Astrocyte (in vitro differentiated cells and primary cell): ENCODE measurements at regions not wholly inside any gene's neighbourhood (a gene's known extent, or its start where the extent isn't known, plus 50 kb on each side); places are given as distances from the start of the nearest gene placed in this dataset.
A peak's percentile ranks its signal among the peaks of the same experiment; 100 is the strongest.

Source experiments
- DNase-seq: peaks from one replicate; pipeline ENCODE4 v3.0.0-alpha.2; 2010; ENCODE audit warnings: low read depth
- FAIRE-seq: peaks from 2 replicates; lab custom pipeline; 2011; peaks lifted over from hg19 to GRCh38; lab: Jason Lieb, UNC
- H2AFZ ChIP-seq: 2 replicates; pipeline ENCODE4 v1.6.0; 2012; ENCODE audit warnings: low read depth, low read length, inconsistent platforms
- H3K27ac ChIP-seq: 2 replicates; pipeline ENCODE4 v1.5.1; 2011; ENCODE audit warnings: low read depth, low read length, inconsistent platforms
- H3K27me3 ChIP-seq: 2 replicates; pipeline ENCODE4 v1.6.0; 2011; ENCODE audit warnings: low read length, inconsistent platforms; ENCODE audit not compliant: insufficient read depth
- H3K36me3 ChIP-seq: 2 replicates; pipeline ENCODE4 v1.5.1; 2011; ENCODE audit warnings: low read length, inconsistent platforms; ENCODE audit not compliant: insufficient read depth
- H3K4me1 ChIP-seq: 2 replicates; pipeline ENCODE4 v1.5.1; 2011; ENCODE audit warnings: low read length, inconsistent platforms; ENCODE audit not compliant: insufficient read depth
- H3K4me2 ChIP-seq: 2 replicates; pipeline ENCODE4 v1.6.0; 2012; ENCODE audit warnings: low read length, inconsistent platforms
- H3K4me3 ChIP-seq: 2 replicates; pipeline ENCODE4 v1.5.1; 2011; ENCODE audit warnings: low read depth, mild to moderate bottlenecking, low read length, inconsistent platforms; ENCODE audit not compliant: insufficient read depth
- H3K79me2 ChIP-seq: 2 replicates; pipeline ENCODE4 v1.6.0; 2012; ENCODE audit warnings: mild to moderate bottlenecking, low read length, inconsistent platforms; ENCODE audit not compliant: insufficient read depth
- H3K9ac ChIP-seq: 2 replicates; pipeline ENCODE4 v1.6.0; 2012; ENCODE audit warnings: mild to moderate bottlenecking, low read length, inconsistent platforms
- H3K9me3 ChIP-seq: 2 replicates; pipeline ENCODE4 v1.5.1; 2012; ENCODE audit warnings: low read depth, mild to moderate bottlenecking, low read length, inconsistent platforms; ENCODE audit not compliant: insufficient read depth
- H4K20me1 ChIP-seq: 2 replicates; pipeline ENCODE4 v1.6.0; 2012; ENCODE audit warnings: low read length, inconsistent platforms; ENCODE audit not compliant: insufficient read depth
- H3K27ac Mint-ChIP-seq: one replicate; pipeline ENCODE4 v1.8.0; 2021; ENCODE audit warnings: mild to moderate bottlenecking, mixed read lengths; ENCODE audit not compliant: unreplicated experiment
- H3K27me3 Mint-ChIP-seq: one replicate; pipeline ENCODE4 v1.8.0; 2021; ENCODE audit warnings: low read depth, mixed read lengths; ENCODE audit not compliant: unreplicated experiment
- H3K36me3 Mint-ChIP-seq: one replicate; pipeline ENCODE4 v1.8.0; 2021; ENCODE audit warnings: low read depth, mixed read lengths; ENCODE audit not compliant: unreplicated experiment
- H3K4me1 Mint-ChIP-seq: one replicate; pipeline ENCODE4 v1.8.0; 2021; ENCODE audit warnings: low read depth, mixed read lengths; ENCODE audit not compliant: unreplicated experiment
- H3K4me3 Mint-ChIP-seq: one replicate; pipeline ENCODE4 v1.8.0; 2021; ENCODE audit warnings: mild to moderate bottlenecking, moderate library complexity, mixed read lengths; ENCODE audit not compliant: unreplicated experiment
- H3K9me3 Mint-ChIP-seq: one replicate; pipeline ENCODE4 v1.8.0; 2021; ENCODE audit warnings: mild to moderate bottlenecking, mixed read lengths; ENCODE audit not compliant: unreplicated experiment
- CTCF ChIP-seq: IDR thresholded peaks from 2 replicates; pipeline ENCODE4 v1.5.1; 2011; ENCODE audit warnings: low read depth, mild to moderate bottlenecking, inconsistent platforms, low read length, moderate library complexity; ENCODE audit not compliant: insufficient read depth
- EZH2 ChIP-seq: IDR thresholded peaks from 2 replicates; pipeline ENCODE4 v1.6.1; 2012; ENCODE audit warnings: mild to moderate bottlenecking, low read length, inconsistent platforms; ENCODE audit not compliant: insufficient read depth

GRCh38 chr2:7744827-7745226, 827.6 kb downstream of the RNF144A start:
- H4K20me1 ChIP-seq, result no peaks in the 10 kb centered on the region
- no peak overlapping the region for H3K27ac Mint-ChIP-seq
- no peaks in the 10 kb centered on the region for H3K27me3 Mint-ChIP-seq
- H3K4me1 ChIP-seq, result no peaks in the 10 kb centered on the region
- no peak overlapping the region for H3K9ac ChIP-seq
- H3K4me3 Mint-ChIP-seq, result no peak overlapping the region
- DNase-seq, result peak; percentile 3
- no peak overlapping the region for H3K4me2 ChIP-seq
- H3K4me1 Mint-ChIP-seq, result no peaks in the 10 kb centered on the region
- H3K9me3 Mint-ChIP-seq, result peaks cover 4% of the 10 kb centered on the region
- H3K27ac ChIP-seq, result no peak overlapping the region
- H3K9me3 ChIP-seq, result no peaks in the 10 kb centered on the region
- TF ChIP-seq CTCF, result no peak
- no peaks in the 10 kb centered on the region for H3K36me3 ChIP-seq
- H3K36me3 Mint-ChIP-seq, result no peaks in the 10 kb centered on the region
- no peaks in the 10 kb centered on the region for H3K27me3 ChIP-seq
- no peak overlapping the region for H2AFZ ChIP-seq
- H3K4me3 ChIP-seq, result no peak overlapping the region
- H3K79me2 ChIP-seq, result no peaks in the 10 kb centered on the region
- FAIRE-seq, result no peak

- FAIRE-seq (no peak), DNase-seq (no peak)
- no peak for TF ChIP-seq EZH2
- TF ChIP-seq CTCF, result no peak
- H3K4me3 Mint-ChIP-seq, result no peak overlapping the region
- H3K27me3 Mint-ChIP-seq, result no peaks in the 10 kb centered on the region
- Histone ChIP-seq H4K20me1 (no peaks in the 10 kb centered on the region), H3K4me2 (no peak overlapping the region), H3K9me3 (no peaks in the 10 kb centered on the region), H3K27ac (no peak overlapping the region), H2AFZ (no peak overlapping the region), H3K27me3 (no peaks in the 10 kb centered on the region), H3K9ac (no peak overlapping the region), H3K79me2 (no peaks in the 10 kb centered on the region), H3K36me3 (no peaks in the 10 kb centered on the region), H3K4me1 (no peaks in the 10 kb centered on the region), H3K4me3 (no peak overlapping the region)
- peaks cover 4% of the 10 kb centered on the region for H3K9me3 Mint-ChIP-seq
- H3K27ac Mint-ChIP-seq, result no peak overlapping the region
- H3K36me3 Mint-ChIP-seq, result no peaks in the 10 kb centered on the region
- H3K4me1 Mint-ChIP-seq, result no peaks in the 10 kb centered on the region
These were observed 828.2 kb downstream of the RNF144A start for GRCh38 chr2:7745369-7745768.

GRCh38 chr2:7748717-7749415, 831.7 kb downstream of the RNF144A start:
- no peak overlapping the region for H3K27ac Mint-ChIP-seq
- Histone ChIP-seq H3K27ac (no peak overlapping the region), H3K27me3 (no peaks in the 10 kb centered on the region), H3K4me3 (no peak overlapping the region), H3K9ac (no peak overlapping the region), H3K36me3 (no peaks in the 10 kb centered on the region), H3K4me1 (no peaks in the 10 kb centered on the region), H2AFZ (peak overlapping the region; percentile 73), H3K79me2 (no peaks in the 10 kb centered on the region), H4K20me1 (no peaks in the 10 kb centered on the region), H3K9me3 (peaks cover 2% of the 10 kb centered on the region), H3K4me2 (no peak overlapping the region)
- H3K9me3 Mint-ChIP-seq, result peaks cover 9% of the 10 kb centered on the region
- H3K4me1 Mint-ChIP-seq, result no peaks in the 10 kb centered on the region
- no peak for FAIRE-seq
- no peaks in the 10 kb centered on the region for H3K36me3 Mint-ChIP-seq
- H3K4me3 Mint-ChIP-seq, result no peak overlapping the region
- TF ChIP-seq CTCF (no peak), EZH2 (no peak)
- peak; percentile 20 for DNase-seq
- H3K27me3 Mint-ChIP-seq, result no peaks in the 10 kb centered on the region
